ENCODE measurements at regions not wholly inside any gene's neighbourhood (a gene's known extent, or its start where the extent isn't known, plus 50 kb on each side); places are given as distances from the start of the nearest gene placed in this dataset.
A peak's percentile ranks its signal among the peaks of the same experiment; 100 is the strongest.

- Mint-ChIP-seq H3K27ac (ENCODE audit: unreplicated experiment) (no peak overlapping the region), H3K4me1 (ENCODE audit: unreplicated experiment) (no peaks in the 10 kb centered on the region), H3K4me3 (ENCODE audit: unreplicated experiment) (no peak overlapping the region), H3K9me3 (ENCODE audit: unreplicated experiment) (no peaks in the 10 kb centered on the region), H3K36me3 (ENCODE audit: low read depth, unreplicated experiment) (no peaks in the 10 kb centered on the region), H3K27me3 (ENCODE audit: unreplicated experiment) (peaks cover 3% of the 10 kb centered on the region)
- DNase-seq (ENCODE audit: low spot score) = no peak
- TF ChIP-seq CTCF (IDR thresholded peaks at IDR 0.05; ENCODE audit: unreplicated experiment) = no peak
Measured at GRCh38 chr10:63008491-63008890, 124.6 kb upstream of the NRBF2 start.

GRCh38 chr10:63007112-63007511 lies 126.0 kb upstream of the NRBF2 start:
- Mint-ChIP-seq H3K4me3 (ENCODE audit: unreplicated experiment) (no peak overlapping the region), H3K9me3 (ENCODE audit: unreplicated experiment) (no peaks in the 10 kb centered on the region), H3K36me3 (ENCODE audit: low read depth, unreplicated experiment) (no peaks in the 10 kb centered on the region), H3K27me3 (ENCODE audit: unreplicated experiment) (peaks cover 3% of the 10 kb centered on the region), H3K27ac (ENCODE audit: unreplicated experiment) (no peak overlapping the region), H3K4me1 (ENCODE audit: unreplicated experiment) (no peaks in the 10 kb centered on the region)
- no peak for DNase-seq (ENCODE audit: low spot score)
- TF ChIP-seq CTCF (IDR thresholded peaks at IDR 0.05; ENCODE audit: unreplicated experiment) = no peak

- Mint-ChIP-seq H3K4me1 (ENCODE audit: unreplicated experiment) (no peaks in the 10 kb centered on the region), H3K36me3 (ENCODE audit: low read depth, unreplicated experiment) (no peaks in the 10 kb centered on the region), H3K27ac (ENCODE audit: unreplicated experiment) (no peak overlapping the region), H3K9me3 (ENCODE audit: unreplicated experiment) (no peaks in the 10 kb centered on the region), H3K4me3 (ENCODE audit: unreplicated experiment) (no peak overlapping the region), H3K27me3 (ENCODE audit: unreplicated experiment) (peaks cover 3% of the 10 kb centered on the region)
- TF ChIP-seq CTCF (IDR thresholded peaks at IDR 0.05; ENCODE audit: unreplicated experiment) = no peak
- no peak for DNase-seq (ENCODE audit: low spot score)
Measured at GRCh38 chr10:63005246-63005645, 127.9 kb upstream of the NRBF2 start.

GRCh38 chr10:63003816-63004453 lies 129.2 kb upstream of the NRBF2 start:
- Mint-ChIP-seq H3K4me1 (ENCODE audit: unreplicated experiment) (peaks cover 1% of the 10 kb centered on the region), H3K4me3 (ENCODE audit: unreplicated experiment) (no peak overlapping the region), H3K9me3 (ENCODE audit: unreplicated experiment) (no peaks in the 10 kb centered on the region), H3K27ac (ENCODE audit: unreplicated experiment) (no peak overlapping the region), H3K36me3 (ENCODE audit: low read depth, unreplicated experiment) (no peaks in the 10 kb centered on the region), H3K27me3 (ENCODE audit: unreplicated experiment) (no peaks in the 10 kb centered on the region)
- DNase-seq (ENCODE audit: low spot score) = no peak
- TF ChIP-seq CTCF (IDR thresholded peaks at IDR 0.05; ENCODE audit: unreplicated experiment) = peak; percentile 67

- H3K36me3 Mint-ChIP-seq (ENCODE audit: low read depth, unreplicated experiment) = no peaks in the 10 kb centered on the region
- no peak overlapping the region for H3K4me3 Mint-ChIP-seq (ENCODE audit: unreplicated experiment)
- no peak for TF ChIP-seq CTCF (IDR thresholded peaks at IDR 0.05; ENCODE audit: unreplicated experiment)
- peaks cover 18% of the 10 kb centered on the region for H3K4me1 Mint-ChIP-seq (ENCODE audit: unreplicated experiment)
- H3K9me3 Mint-ChIP-seq (ENCODE audit: unreplicated experiment) = no peaks in the 10 kb centered on the region
- DNase-seq (ENCODE audit: low spot score) = peak; percentile 6
- no peaks in the 10 kb centered on the region for H3K27me3 Mint-ChIP-seq (ENCODE audit: unreplicated experiment)
- H3K27ac Mint-ChIP-seq (ENCODE audit: unreplicated experiment) = peak overlapping the region; percentile 1
Measured at GRCh38 chr10:62996925-62997324, 136.2 kb upstream of the NRBF2 start.

Data from endothelial cell (in vitro differentiated cells).